H9 (cell line): ENCODE measurements at regions not wholly inside any gene's neighbourhood (a gene's known extent, or its start where the extent isn't known, plus 50 kb on each side); places are given as distances from the start of the nearest gene placed in this dataset.

Experiments used
- DNase-seq: peaks from one replicate; pipeline ENCODE4 v3.0.0-alpha.2; 2017
- H2AFZ ChIP-seq: one replicate; pipeline ENCODE4 v1.6.1; 2013; ENCODE audit warnings: mild to moderate bottlenecking, low read length, control low read depth, moderate library complexity
- H2AK5ac ChIP-seq: 2 replicates; pipeline ENCODE4 v1.6.1; 2013; ENCODE audit warnings: low read length, control low read depth, mixed read lengths; ENCODE audit not compliant: insufficient read length
- H2BK120ac ChIP-seq: one replicate; pipeline ENCODE4 v1.6.1; 2013; ENCODE audit warnings: low read depth, mild to moderate bottlenecking, low read length, control low read depth, inconsistent platforms; ENCODE audit not compliant: poor library complexity, severe bottlenecking
- H2BK12ac ChIP-seq: 2 replicates; pipeline ENCODE4 v1.6.1; 2013; ENCODE audit warnings: low read length, control low read depth, mixed read lengths, low read depth; ENCODE audit not compliant: insufficient read length
- H2BK15ac ChIP-seq: 2 replicates; pipeline ENCODE4 v1.6.1; 2013; ENCODE audit warnings: low read depth, low read length, control low read depth
- H2BK20ac ChIP-seq: one replicate; pipeline ENCODE4 v1.6.1; 2013; ENCODE audit warnings: low read depth, mild to moderate bottlenecking, low read length, control low read depth, inconsistent platforms; ENCODE audit not compliant: poor library complexity, severe bottlenecking
- H2BK5ac ChIP-seq: 2 replicates; pipeline ENCODE4 v1.6.1; 2013; ENCODE audit warnings: low read length, control low read depth, mixed read lengths; ENCODE audit not compliant: insufficient read length
- H3K14ac ChIP-seq: 2 replicates; pipeline ENCODE4 v1.6.1; 2013; ENCODE audit warnings: low read length, control low read depth; ENCODE audit not compliant: insufficient read depth
- H3K18ac ChIP-seq: 2 replicates; pipeline ENCODE4 v1.6.1; 2013; ENCODE audit warnings: low read depth, mild to moderate bottlenecking, mixed read lengths, low read length, control low read depth; ENCODE audit not compliant: insufficient read length
- H3K23ac ChIP-seq: 2 replicates; pipeline ENCODE4 v1.6.1; 2013; ENCODE audit warnings: low read length, control low read depth, mixed read lengths, low read depth; ENCODE audit not compliant: insufficient read length
- H3K23me2 ChIP-seq: 2 replicates; pipeline ENCODE4 v1.6.1; 2013; ENCODE audit warnings: low read depth, mild to moderate bottlenecking, mixed read lengths, low read length, control low read depth; ENCODE audit not compliant: insufficient read length, poor library complexity, severe bottlenecking
- H3K27ac ChIP-seq: 2 replicates; pipeline ENCODE4 v1.5.1; 2013; ENCODE audit warnings: low read length, control low read depth, mixed read lengths, low read depth; ENCODE audit not compliant: insufficient read length
- H3K27me3 ChIP-seq: 2 replicates; pipeline ENCODE4 v1.6.1; 2013; ENCODE audit warnings: low read length, control low read depth, inconsistent platforms; ENCODE audit not compliant: insufficient read depth
- H3K4ac ChIP-seq: 2 replicates; pipeline ENCODE4 v1.6.1; 2013; ENCODE audit warnings: low read depth, mild to moderate bottlenecking, control low read depth, inconsistent platforms, low read length, moderate library complexity
- H3K4me1 ChIP-seq: 2 replicates; pipeline ENCODE4 v1.6.1; 2013; ENCODE audit warnings: low read length, control low read depth, inconsistent platforms; ENCODE audit not compliant: insufficient read depth
- H3K4me2 ChIP-seq: 2 replicates; pipeline ENCODE4 v1.6.1; 2013; ENCODE audit warnings: low read length, control low read depth, mixed read lengths; ENCODE audit not compliant: insufficient read length, insufficient read depth
- H3K56ac ChIP-seq: 2 replicates; pipeline ENCODE4 v1.6.1; 2013; ENCODE audit warnings: low read depth, mild to moderate bottlenecking, mixed read lengths, low read length, control low read depth; ENCODE audit not compliant: insufficient read length
- H3K79me1 ChIP-seq: 2 replicates; pipeline ENCODE4 v1.6.1; 2013; ENCODE audit warnings: low read depth, mild to moderate bottlenecking, moderate library complexity, low read length, control low read depth, inconsistent platforms; ENCODE audit not compliant: insufficient read depth, poor library complexity, severe bottlenecking
- H3K79me2 ChIP-seq: 2 replicates; pipeline ENCODE4 v1.6.1; 2013; ENCODE audit warnings: low read length, control low read depth, inconsistent platforms; ENCODE audit not compliant: insufficient read depth
- H3K9ac ChIP-seq: 2 replicates; pipeline ENCODE4 v1.6.1; 2013; ENCODE audit warnings: low read length, control low read depth, mixed read lengths; ENCODE audit not compliant: insufficient read length; ENCODE audit errors: extremely low read depth
- H3K9me3 ChIP-seq: one replicate; pipeline ENCODE4 v1.6.1; 2013; ENCODE audit warnings: low read depth, low read length, inconsistent platforms; ENCODE audit not compliant: control insufficient read depth
- H3T11ph ChIP-seq: one replicate; pipeline ENCODE4 v1.6.1; 2013; ENCODE audit warnings: mild to moderate bottlenecking, low read length, control low read depth, inconsistent platforms
- H4K20me1 ChIP-seq: one replicate; pipeline ENCODE4 v1.6.1; 2013; ENCODE audit not compliant: control insufficient read depth, insufficient read length, insufficient read depth
- H4K5ac ChIP-seq: 2 replicates; pipeline ENCODE4 v1.6.1; 2013; ENCODE audit warnings: low read depth, mild to moderate bottlenecking, mixed read lengths, low read length, control low read depth; ENCODE audit not compliant: insufficient read length
- H4K8ac ChIP-seq: replicated peaks from 2 replicates; pipeline ENCODE4 v1.6.1; 2013; ENCODE audit warnings: low read length, control low read depth, mixed read lengths, low read depth; ENCODE audit not compliant: insufficient read length
- H4K91ac ChIP-seq: 2 replicates; pipeline ENCODE4 v1.6.1; 2013; ENCODE audit warnings: low read depth, mild to moderate bottlenecking, moderate library complexity, mixed read lengths, low read length, control low read depth; ENCODE audit not compliant: insufficient read length
- H3K27ac Mint-ChIP-seq, 3 experiments: 2 replicates in 2 of 3; 3 replicates in 1 of 3; pipeline ENCODE4 v1.8.0; 2020 to 2021; ENCODE audit warnings: mixed read lengths in 3 of 3, mild to moderate bottlenecking in 1 of 3, moderate library complexity in 1 of 3
- H3K27me3 Mint-ChIP-seq: 2 replicates; pipeline ENCODE4 v1.8.0; 2021; ENCODE audit warnings: low read depth, mild to moderate bottlenecking, moderate library complexity, mixed read lengths
- H3K36me3 Mint-ChIP-seq, 3 experiments: 2 replicates in 2 of 3; 3 replicates in 1 of 3; pipeline ENCODE4 v1.8.0; 2020 to 2021; ENCODE audit warnings: low read depth in 3 of 3, mixed read lengths in 3 of 3; ENCODE audit not compliant: insufficient read depth in 1 of 3
- H3K4me1 Mint-ChIP-seq, 2 experiments: 2 replicates each; pipeline ENCODE4 v1.8.0; 2020; ENCODE audit warnings: mixed read lengths in 2 of 2
- H3K4me3 Mint-ChIP-seq, 2 experiments: 2 replicates in 1 of 2; 3 replicates in 1 of 2; pipeline ENCODE4 v1.8.0; 2020 to 2021; ENCODE audit warnings: mild to moderate bottlenecking in 2 of 2, mixed read lengths in 2 of 2, moderate library complexity in 1 of 2
- H3K9me3 Mint-ChIP-seq, 2 experiments: 2 replicates in 1 of 2; 3 replicates in 1 of 2; pipeline ENCODE4 v1.8.0; 2020; ENCODE audit warnings: mild to moderate bottlenecking in 2 of 2, mixed read lengths in 2 of 2, moderate library complexity in 1 of 2
- WGBS: extraction: QIAGEN DNeasy Blood & Tissue Kit; methylation state at CpG from one replicate; pipeline ENCODE4 v1.1.7; 2013; ENCODE audit warnings: missing lambda C conversion rate, low lambda C conversion rate, mixed read lengths; ENCODE audit not compliant: insufficient read length; ENCODE audit errors: extremely low coverage; 5-methylcytosine and 5-hydroxymethylcytosine counted together
- TF ChIP-seq, protein P1 (sequence below): fragments of 200-600 bp; sonication (generic); conservative IDR thresholded peaks from 3 replicates; pipeline ENCODE4 v1.8.0; 2021; ENCODE audit warnings: antibody characterized with exemption, mild to moderate bottlenecking

DNA sequence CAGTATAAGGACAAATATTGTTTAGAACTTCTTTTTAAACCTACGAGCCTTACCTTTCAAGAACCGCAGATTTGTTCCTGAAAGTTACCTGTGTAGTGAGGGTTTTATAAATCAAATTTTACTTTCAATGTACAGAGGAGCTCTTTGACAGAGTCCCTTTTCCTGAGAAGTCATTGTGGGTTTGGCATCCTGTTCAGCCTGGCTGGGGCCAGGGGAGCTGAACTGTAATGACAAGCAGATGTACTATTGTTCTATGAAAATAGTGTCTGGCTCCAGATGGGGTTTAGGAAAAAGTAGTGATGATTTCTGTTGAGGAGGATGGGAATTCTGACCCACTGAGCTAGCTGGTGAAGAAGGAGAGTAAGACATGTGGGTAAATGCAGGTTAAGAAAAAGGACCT, 196.2 kb upstream of the PGRMC2 start:
- Histone ChIP-seq H4K5ac (no peak overlapping the region), H3K4ac (no peak overlapping the region), H3K79me1 (no peaks in the 10 kb centered on the region), H4K91ac (no peak overlapping the region), H2AFZ (no peak overlapping the region), H3K9me3 (no peaks in the 10 kb centered on the region), H3K4me1 (no peaks in the 10 kb centered on the region), H3K27ac (no peak overlapping the region), H4K8ac (no peak overlapping the region), H2BK120ac (no peak overlapping the region), H3T11ph (no peak overlapping the region), H3K9ac (no peak overlapping the region), H3K4me2 (no peak overlapping the region), H3K23me2 (no peaks in the 10 kb centered on the region), H3K23ac (no peak overlapping the region), H3K14ac (no peak overlapping the region), H3K18ac (no peak overlapping the region), H2BK20ac (no peak overlapping the region), H3K56ac (no peak overlapping the region), H3K79me2 (no peaks in the 10 kb centered on the region), H2AK5ac (no peak overlapping the region), H3K27me3 (no peaks in the 10 kb centered on the region), H2BK5ac (no peak overlapping the region), H4K20me1 (no peaks in the 10 kb centered on the region), H2BK12ac (no peak overlapping the region), H2BK15ac (no peak overlapping the region)
- Mint-ChIP-seq H3K4me1 (no peaks in the 10 kb centered on the region), H3K36me3 (peaks cover 0 to 8% (median 6%) of the 10 kb centered on the region in 3 experiments; a peak in 2 of 7 replicates), H3K27me3 (no peaks in the 10 kb centered on the region), H3K9me3 (peaks cover 3 to 4% of the 10 kb centered on the region in 2 experiments; a peak in 4 of 5 replicates), H3K4me3 (no peak overlapping the region), H3K27ac (no peak overlapping the region)
- DNase-seq, result no peak
- TF ChIP-seq, protein P1, sequence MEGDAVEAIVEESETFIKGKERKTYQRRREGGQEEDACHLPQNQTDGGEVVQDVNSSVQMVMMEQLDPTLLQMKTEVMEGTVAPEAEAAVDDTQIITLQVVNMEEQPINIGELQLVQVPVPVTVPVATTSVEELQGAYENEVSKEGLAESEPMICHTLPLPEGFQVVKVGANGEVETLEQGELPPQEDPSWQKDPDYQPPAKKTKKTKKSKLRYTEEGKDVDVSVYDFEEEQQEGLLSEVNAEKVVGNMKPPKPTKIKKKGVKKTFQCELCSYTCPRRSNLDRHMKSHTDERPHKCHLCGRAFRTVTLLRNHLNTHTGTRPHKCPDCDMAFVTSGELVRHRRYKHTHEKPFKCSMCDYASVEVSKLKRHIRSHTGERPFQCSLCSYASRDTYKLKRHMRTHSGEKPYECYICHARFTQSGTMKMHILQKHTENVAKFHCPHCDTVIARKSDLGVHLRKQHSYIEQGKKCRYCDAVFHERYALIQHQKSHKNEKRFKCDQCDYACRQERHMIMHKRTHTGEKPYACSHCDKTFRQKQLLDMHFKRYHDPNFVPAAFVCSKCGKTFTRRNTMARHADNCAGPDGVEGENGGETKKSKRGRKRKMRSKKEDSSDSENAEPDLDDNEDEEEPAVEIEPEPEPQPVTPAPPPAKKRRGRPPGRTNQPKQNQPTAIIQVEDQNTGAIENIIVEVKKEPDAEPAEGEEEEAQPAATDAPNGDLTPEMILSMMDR, result no peak
- no CpG with 5 or more reads among the region's 2 CpGs for WGBS
